Putamen (tissue), 1 donor: ENCODE measurements at regions not wholly inside any gene's neighbourhood (a gene's known extent, or its start where the extent isn't known, plus 50 kb on each side); places are given as distances from the start of the nearest gene placed in this dataset.
"Not testable (repeated sequence)": the region's sequence is repeated elsewhere in the genome, so short reads cannot be mapped to it uniquely, and the experiment has no call there.

Experiments used
- DNase-seq: peaks from one replicate; pipeline ENCODE4 v3.0.0-alpha.2; 2016; ENCODE audit warnings: low spot score

- DNase-seq: no peak
Measured at GRCh38 chr15:62862717-62863116, 179.8 kb upstream of the TPM1 start.

- DNase-seq: no peak
Measured at GRCh38 chr15:62866366-62866765, 176.2 kb upstream of the TPM1 start.

- no peak for DNase-seq
Measured at GRCh38 chr15:62867844-62868243, 174.7 kb upstream of the TPM1 start.

- DNase-seq: no peak
Measured at GRCh38 chr15:62868507-62868906, 174.0 kb upstream of the TPM1 start.

- no peak for DNase-seq
Measured at GRCh38 chr15:62869116-62869515, 173.4 kb upstream of the TPM1 start.

- no peak for DNase-seq
Measured at GRCh38 chr15:62870216-62870615, 172.3 kb upstream of the TPM1 start.

- not testable (repeated sequence) for DNase-seq
Measured at GRCh38 chr15:62870701-62871100, 171.8 kb upstream of the TPM1 start.

- no peak for DNase-seq
Measured at GRCh38 chr15:62873203-62873602, 169.3 kb upstream of the TPM1 start.

GRCh38 chr15:62874064-62874463 is 168.5 kb upstream of the TPM1 start:
- DNase-seq: no peak

GRCh38 chr15:62874959-62875625 is 167.5 kb upstream of the TPM1 start:
- no peak for DNase-seq

- no peak for DNase-seq
Measured at GRCh38 chr15:62875626-62876021, 166.9 kb upstream of the TPM1 start.

- no peak for DNase-seq
Measured at GRCh38 chr15:62877276-62877857, 165.2 kb upstream of the TPM1 start.

GRCh38 chr15:62878070-62878469 is 164.5 kb upstream of the TPM1 start:
- DNase-seq: no peak

- peak; percentile 69 for DNase-seq
Measured at GRCh38 chr15:62879770-62880169, 162.8 kb upstream of the TPM1 start.

GRCh38 chr15:62880278-62880677 is 162.3 kb upstream of the TPM1 start:
- peak; percentile 47 for DNase-seq

GRCh38 chr15:62881056-62881455 is 161.5 kb upstream of the TPM1 start:
- no peak for DNase-seq

- DNase-seq: no peak
Measured at GRCh38 chr15:62883938-62884479, 158.5 kb upstream of the TPM1 start.

GRCh38 chr15:62886431-62887071 is 156.0 kb upstream of the TPM1 start:
- peak; percentile 6 for DNase-seq

GRCh38 chr15:62887113-62887570 is 155.4 kb upstream of the TPM1 start:
- DNase-seq: no peak

- DNase-seq: no peak
Measured at GRCh38 chr15:62888623-62889022, 153.9 kb upstream of the TPM1 start.

- no peak for DNase-seq
Measured at GRCh38 chr15:62889141-62889661, 153.3 kb upstream of the TPM1 start.

GRCh38 chr15:62889734-62890505 is 152.6 kb upstream of the TPM1 start:
- no peak for DNase-seq
